SK-N-SH (cell line): ENCODE measurements at regions not wholly inside any gene's neighbourhood (a gene's known extent, or its start where the extent isn't known, plus 50 kb on each side); places are given as distances from the start of the nearest gene placed in this dataset.

Experiments used
- CTCF ChIA-PET: fragments of 300-600, 350-600 bp; formaldehyde crosslinking; extraction: SDS; loops from one replicate; lab custom pipeline; 2021; lab: Yijun Ruan, JAX
- POLR2A ChIA-PET: fragments of 350-600 bp; sonication (Branson Sonifier 250); formaldehyde crosslinking; extraction: SDS; loops from one replicate; lab custom pipeline; 2020; ENCODE audit warnings: antibody characterized with exemption, inconsistent platforms; lab: Yijun Ruan, JAX
- DNase-seq: peaks from one replicate; pipeline ENCODE4 v3.0.0; 2012
- H2AFZ ChIP-seq: fragments of 200-600 bp; sonication (generic); 2 replicates; pipeline ENCODE4 v1.8.1; 2016; ENCODE audit warnings: antibody characterized with exemption, mild to moderate bottlenecking, low read depth
- H3F3A ChIP-seq: fragments of 200-600 bp; sonication (generic); replicated peaks from 2 replicates; pipeline ENCODE3; 2016; ENCODE audit warnings: antibody characterized with exemption, mild to moderate bottlenecking; ENCODE audit not compliant: insufficient read depth
- H3K27ac ChIP-seq, 2 experiments: fragments of 200-500 bp in 1 of 2; fragments of 200-600 bp in 1 of 2; sonication (Bioruptor generic) in 1 of 2; sonication (generic), shearing (Covaris generic) in 1 of 2; 2 replicates each; pipeline versions ENCODE4 v1.5.1 to v1.6.1; 2014 to 2016; ENCODE audit warnings: low read depth in 2 of 2, inconsistent platforms in 1 of 2, low read length in 1 of 2, mild to moderate bottlenecking in 1 of 2, mixed read lengths in 1 of 2
- H3K27me3 ChIP-seq: fragments of 200-600 bp; sonication (generic), shearing (Covaris generic); 2 replicates; pipeline ENCODE4 v1.6.1; 2016; ENCODE audit warnings: mixed run types; ENCODE audit not compliant: insufficient read depth
- H3K36me3 ChIP-seq, 2 experiments: fragments of 200-500 bp in 1 of 2; fragments of 200-600 bp in 1 of 2; sonication (Bioruptor generic) in 1 of 2; sonication (generic) in 1 of 2; replicated peaks in 1 of 2; 2 replicates each; pipeline versions ENCODE3 to v1.5.1; 2014 to 2016; ENCODE audit warnings: low read length in 1 of 2, mild to moderate bottlenecking in 1 of 2; ENCODE audit not compliant: insufficient read depth in 2 of 2, control insufficient read depth in 1 of 2
- H3K4me1 ChIP-seq, 2 experiments: fragments of 200-500 bp in 1 of 2; fragments of 200-600 bp in 1 of 2; sonication (Bioruptor generic) in 1 of 2; sonication (generic), shearing (Covaris generic) in 1 of 2; 2 replicates each; pipeline versions ENCODE4 v1.5.1 to v1.6.1; 2014 to 2016; ENCODE audit warnings: low read depth in 1 of 2, low read length in 1 of 2, mixed run types in 1 of 2; ENCODE audit not compliant: insufficient read depth in 2 of 2, control insufficient read depth in 1 of 2
- H3K4me2 ChIP-seq: fragments of 200-600 bp; sonication (generic), shearing (Covaris generic); 2 replicates; pipeline ENCODE4 v1.6.1; 2017; ENCODE audit warnings: mixed run types
- H3K4me3 ChIP-seq, 2 experiments: fragments of 200-500 bp in 1 of 2; fragments of 200-600 bp in 1 of 2; sonication (Bioruptor generic) in 1 of 2; sonication (generic), shearing (Covaris generic) in 1 of 2; 2 replicates each; pipeline versions ENCODE4 v1.5.1 to v1.8.1; 2014 to 2016; ENCODE audit warnings: low read depth in 2 of 2, inconsistent platforms in 1 of 2, low read length in 1 of 2, mild to moderate bottlenecking in 1 of 2, mixed read lengths in 1 of 2, moderate library complexity in 1 of 2
- H3K79me2 ChIP-seq: fragments of 200-600 bp; sonication (generic); 2 replicates; pipeline ENCODE4 v1.8.1; 2017; ENCODE audit warnings: mild to moderate bottlenecking; ENCODE audit not compliant: insufficient read depth
- H3K9ac ChIP-seq: fragments of 200-600 bp; sonication (generic); 2 replicates; pipeline ENCODE4 v1.6.1; 2017; ENCODE audit warnings: mixed run types
- H3K9me2 ChIP-seq: fragments of 200-600 bp; sonication (generic); 2 replicates; pipeline ENCODE4 v1.6.1; 2017; ENCODE audit warnings: mixed run types
- H3K9me3 ChIP-seq: fragments of 200-600 bp; sonication (generic); 2 replicates; pipeline ENCODE4 v1.6.1; 2017; ENCODE audit warnings: mixed run types, mild to moderate bottlenecking, moderate library complexity
- H4K20me1 ChIP-seq: fragments of 200-600 bp; sonication (generic); 2 replicates; pipeline ENCODE4 v1.6.1; 2017; ENCODE audit warnings: mild to moderate bottlenecking, mixed run types; ENCODE audit not compliant: insufficient read depth
- EP300 ChIP-seq, 2 experiments: IDR thresholded peaks; 2 replicates each; pipeline versions ENCODE4 v1.4.0 to v1.6.1; 2012; ENCODE audit warnings: borderline replicate concordance in 1 of 2, low read depth in 1 of 2, low read length in 1 of 2
- FOXJ3 ChIP-seq: sonication (generic); formaldehyde crosslinking; IDR thresholded peaks from 2 replicates; pipeline ENCODE4 v1.5.1; 2020; ENCODE audit warnings: mild to moderate bottlenecking, missing genetic modification reagents
- FOXM1 ChIP-seq: IDR thresholded peaks from 2 replicates; pipeline ENCODE4 v1.4.0; 2012; ENCODE audit warnings: low read depth, mild to moderate bottlenecking
- GATA2 ChIP-seq: sonication (generic); formaldehyde crosslinking; IDR thresholded peaks from 2 replicates; pipeline ENCODE4 v1.5.0; 2020; ENCODE audit warnings: mild to moderate bottlenecking, missing genetic modification reagents
- IRF3 ChIP-seq: fragments of 150-350 bp; IDR thresholded peaks from 2 replicates; pipeline ENCODE4 v1.6.1; 2016; ENCODE audit warnings: mild to moderate bottlenecking, low read depth, low read length
- JUND ChIP-seq: IDR thresholded peaks from 2 replicates; pipeline ENCODE4 v1.4.0; 2012
- NFIC ChIP-seq: IDR thresholded peaks from 2 replicates; pipeline ENCODE4 v1.4.0; 2012; ENCODE audit warnings: borderline replicate concordance
- NRF1 ChIP-seq: IDR thresholded peaks from 2 replicates; pipeline ENCODE4 v1.6.1; 2012; ENCODE audit warnings: low read depth, mild to moderate bottlenecking, low read length
- POLR2AphosphoS5 ChIP-seq: IDR thresholded peaks from 2 replicates; pipeline ENCODE4 v1.6.1; 2012; ENCODE audit warnings: low read depth, low read length
- RFX5 ChIP-seq: IDR thresholded peaks from 2 replicates; pipeline ENCODE4 v1.6.1; 2012; ENCODE audit warnings: mild to moderate bottlenecking, improper control_type of control experiment, low read length
- YY1 ChIP-seq: IDR thresholded peaks from 2 replicates; pipeline ENCODE4 v1.4.0; 2012; ENCODE audit warnings: low read depth, mild to moderate bottlenecking
- ZBTB33 ChIP-seq: IDR thresholded peaks from 2 replicates; pipeline ENCODE4 v1.4.0; 2012; ENCODE audit warnings: low read depth, borderline replicate concordance
- WGBS: methylation state at CpG from one replicate; pipeline ENCODE4 v1.1.6; 2017; ENCODE audit warnings: low lambda C conversion rate; 5-methylcytosine and 5-hydroxymethylcytosine counted together
- TF ChIP-seq, protein P1 (sequence below): fragments of 200-600 bp; sonication (generic); IDR thresholded peaks from 2 replicates; pipeline ENCODE4 v1.6.1; 2017; ENCODE audit warnings: antibody characterized with exemption, mild to moderate bottlenecking, moderate library complexity
- TF ChIP-seq, protein P2 (sequence below): IDR thresholded peaks from 2 replicates; pipeline ENCODE4 v1.4.0; 2012; ENCODE audit warnings: low read depth

DNA sequence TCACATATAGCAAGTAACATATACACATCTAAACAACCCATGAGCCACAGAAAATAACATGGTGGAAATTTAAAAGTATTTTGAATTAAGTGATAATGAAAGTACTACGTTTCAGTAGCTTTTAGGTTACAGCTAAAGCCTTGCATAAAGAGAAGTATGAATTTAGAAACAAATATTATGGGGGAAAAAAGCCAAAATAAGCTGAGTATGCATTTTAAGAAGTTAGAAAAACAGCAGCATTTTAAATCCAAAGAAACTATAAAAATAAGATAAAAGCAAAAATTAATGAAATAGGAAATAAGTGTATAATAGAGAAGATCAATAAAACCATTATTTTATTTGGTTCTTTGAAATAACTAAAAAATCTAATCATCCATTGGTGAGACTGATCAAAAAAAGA lies 89.8 kb upstream of the ARHGEF7 start (continued):
- TF ChIP-seq GATA2 (CRISPR knock-in tag): no peak
- TF ChIP-seq, protein P1, sequence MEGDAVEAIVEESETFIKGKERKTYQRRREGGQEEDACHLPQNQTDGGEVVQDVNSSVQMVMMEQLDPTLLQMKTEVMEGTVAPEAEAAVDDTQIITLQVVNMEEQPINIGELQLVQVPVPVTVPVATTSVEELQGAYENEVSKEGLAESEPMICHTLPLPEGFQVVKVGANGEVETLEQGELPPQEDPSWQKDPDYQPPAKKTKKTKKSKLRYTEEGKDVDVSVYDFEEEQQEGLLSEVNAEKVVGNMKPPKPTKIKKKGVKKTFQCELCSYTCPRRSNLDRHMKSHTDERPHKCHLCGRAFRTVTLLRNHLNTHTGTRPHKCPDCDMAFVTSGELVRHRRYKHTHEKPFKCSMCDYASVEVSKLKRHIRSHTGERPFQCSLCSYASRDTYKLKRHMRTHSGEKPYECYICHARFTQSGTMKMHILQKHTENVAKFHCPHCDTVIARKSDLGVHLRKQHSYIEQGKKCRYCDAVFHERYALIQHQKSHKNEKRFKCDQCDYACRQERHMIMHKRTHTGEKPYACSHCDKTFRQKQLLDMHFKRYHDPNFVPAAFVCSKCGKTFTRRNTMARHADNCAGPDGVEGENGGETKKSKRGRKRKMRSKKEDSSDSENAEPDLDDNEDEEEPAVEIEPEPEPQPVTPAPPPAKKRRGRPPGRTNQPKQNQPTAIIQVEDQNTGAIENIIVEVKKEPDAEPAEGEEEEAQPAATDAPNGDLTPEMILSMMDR: no peak
- no peak for TF ChIP-seq POLR2AphosphoS5
- TF ChIP-seq, protein P2, sequence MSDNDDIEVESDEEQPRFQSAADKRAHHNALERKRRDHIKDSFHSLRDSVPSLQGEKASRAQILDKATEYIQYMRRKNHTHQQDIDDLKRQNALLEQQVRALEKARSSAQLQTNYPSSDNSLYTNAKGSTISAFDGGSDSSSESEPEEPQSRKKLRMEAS: no peak

DNA sequence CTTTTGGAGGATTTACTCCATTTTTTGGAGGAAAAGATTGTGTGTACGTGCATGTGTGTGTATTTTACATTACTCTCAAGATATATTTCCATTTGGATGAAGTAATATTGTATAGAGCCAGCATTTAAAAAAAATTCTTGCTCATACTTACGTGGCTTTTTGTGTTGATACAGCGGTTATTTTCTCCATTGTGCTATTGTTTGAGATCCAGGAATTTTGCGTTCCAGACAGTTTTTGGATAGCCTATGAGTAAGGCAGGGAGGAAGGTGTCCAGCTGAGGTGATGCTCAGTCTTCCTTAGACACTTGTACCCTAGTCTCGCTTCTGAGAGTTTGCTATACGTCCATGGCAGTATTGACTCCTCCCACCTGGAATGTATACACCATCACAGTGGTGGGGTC lies 92.2 kb upstream of the ARHGEF7 start:
- WGBS: 26% methylated on average over 6 of the region's 6 CpGs
- no peaks in the 10 kb centered on the region for H3F3A ChIP-seq
- no peaks in the 10 kb centered on the region for H3K27me3 ChIP-seq
- DNase-seq: no peak
- H3K36me3 ChIP-seq: no peaks in the 10 kb centered on the region
- H4K20me1 ChIP-seq: no peaks in the 10 kb centered on the region
- H3K9me3 ChIP-seq: 0 out of 2 replicates have a peak, but pooled peaks cover 10% of the 10 kb centered on the region
- H3K9ac ChIP-seq: no peak overlapping the region
- no peak for TF ChIP-seq RFX5
- TF ChIP-seq, protein P1: no peak
- no peaks in the 10 kb centered on the region for H3K9me2 ChIP-seq
- H2AFZ ChIP-seq: no peak overlapping the region
- no peak overlapping the region for H3K4me2 ChIP-seq
- H3K4me1 ChIP-seq: no peaks in the 10 kb centered on the region
- no peak overlapping the region for H3K27ac ChIP-seq
- CTCF ChIA-PET: no interaction called here
- H3K4me3 ChIP-seq: no peak overlapping the region
- POLR2A ChIA-PET: no interaction called here
- no peaks in the 10 kb centered on the region for H3K79me2 ChIP-seq

- 0 out of 2 replicates have a peak, but pooled peaks cover 10% of the 10 kb centered on the region for H3K9me3 ChIP-seq
Measured at GRCh38 chr13:111022241-111022640, 92.9 kb upstream of the ARHGEF7 start.

More at GRCh38 chr13:111022241-111022640, 92.9 kb upstream of the ARHGEF7 start:
- Histone ChIP-seq H3K27me3 (no peaks in the 10 kb centered on the region), H3K9me2 (no peaks in the 10 kb centered on the region), H3K4me3 (no peak overlapping the region), H4K20me1 (no peaks in the 10 kb centered on the region), H3K36me3 (no peaks in the 10 kb centered on the region), H3K4me2 (no peak overlapping the region), H2AFZ (no peak overlapping the region), H3K27ac (no peak overlapping the region), H3F3A (no peaks in the 10 kb centered on the region), H3K9ac (no peak overlapping the region), H3K79me2 (no peaks in the 10 kb centered on the region), H3K4me1 (no peaks in the 10 kb centered on the region)
- WGBS: 4% methylated on average over 1 of the region's 1 CpG
- POLR2A ChIA-PET: no interaction called here
- no peak for TF ChIP-seq YY1
- no peak for TF ChIP-seq NFIC
- no peak for TF ChIP-seq POLR2AphosphoS5
- TF ChIP-seq IRF3: no peak
- no peak for TF ChIP-seq FOXM1
- TF ChIP-seq ZBTB33: no peak
- TF ChIP-seq, protein P1: no peak
- no peak for TF ChIP-seq EP300 (IDR thresholded peaks at IDR 0.05; ENCODE audit: borderline replicate concordance in 1 of 2, low read depth in 1 of 2, low read length in 1 of 2)
- TF ChIP-seq FOXJ3 (CRISPR knock-in tag): no peak
- no peak for TF ChIP-seq JUND
- TF ChIP-seq NRF1: no peak
- CTCF ChIA-PET: no interaction called here
- DNase-seq: no peak
